ENCODE measurements at regions not wholly inside any gene's neighbourhood (a gene's known extent, or its start where the extent isn't known, plus 50 kb on each side); places are given as distances from the start of the nearest gene placed in this dataset.

DNA sequence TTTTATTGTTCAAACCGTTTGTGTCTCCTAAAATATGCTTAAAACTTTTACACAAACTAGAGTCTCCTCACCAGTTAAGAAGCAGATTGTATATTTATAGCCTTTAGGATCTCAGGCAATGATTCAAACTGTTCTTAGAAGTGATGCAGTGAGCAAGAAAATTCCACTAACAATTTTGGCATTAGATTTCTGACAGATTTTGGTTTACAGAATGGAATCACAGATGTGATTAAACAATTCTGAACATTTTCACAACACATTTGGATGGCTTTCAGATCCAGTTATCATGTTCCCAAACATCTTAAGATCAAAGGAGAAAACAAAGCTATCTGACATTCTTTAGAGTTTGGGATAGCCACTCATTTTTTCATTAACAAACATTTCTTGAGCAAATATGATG is 181.7 kb upstream of the RIOK2 start (continued):
- TF ChIP-seq, protein P1, sequence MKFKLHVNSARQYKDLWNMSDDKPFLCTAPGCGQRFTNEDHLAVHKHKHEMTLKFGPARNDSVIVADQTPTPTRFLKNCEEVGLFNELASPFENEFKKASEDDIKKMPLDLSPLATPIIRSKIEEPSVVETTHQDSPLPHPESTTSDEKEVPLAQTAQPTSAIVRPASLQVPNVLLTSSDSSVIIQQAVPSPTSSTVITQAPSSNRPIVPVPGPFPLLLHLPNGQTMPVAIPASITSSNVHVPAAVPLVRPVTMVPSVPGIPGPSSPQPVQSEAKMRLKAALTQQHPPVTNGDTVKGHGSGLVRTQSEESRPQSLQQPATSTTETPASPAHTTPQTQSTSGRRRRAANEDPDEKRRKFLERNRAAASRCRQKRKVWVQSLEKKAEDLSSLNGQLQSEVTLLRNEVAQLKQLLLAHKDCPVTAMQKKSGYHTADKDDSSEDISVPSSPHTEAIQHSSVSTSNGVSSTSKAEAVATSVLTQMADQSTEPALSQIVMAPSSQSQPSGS (tag by site-specific recombination; IDR thresholded peaks at IDR 0.05; ENCODE audit: low read depth), result no peak
- TF ChIP-seq ZNF292 (tag by site-specific recombination; IDR thresholded peaks at IDR 0.05; ENCODE audit: borderline replicate concordance, low read depth), result no peak

DNA sequence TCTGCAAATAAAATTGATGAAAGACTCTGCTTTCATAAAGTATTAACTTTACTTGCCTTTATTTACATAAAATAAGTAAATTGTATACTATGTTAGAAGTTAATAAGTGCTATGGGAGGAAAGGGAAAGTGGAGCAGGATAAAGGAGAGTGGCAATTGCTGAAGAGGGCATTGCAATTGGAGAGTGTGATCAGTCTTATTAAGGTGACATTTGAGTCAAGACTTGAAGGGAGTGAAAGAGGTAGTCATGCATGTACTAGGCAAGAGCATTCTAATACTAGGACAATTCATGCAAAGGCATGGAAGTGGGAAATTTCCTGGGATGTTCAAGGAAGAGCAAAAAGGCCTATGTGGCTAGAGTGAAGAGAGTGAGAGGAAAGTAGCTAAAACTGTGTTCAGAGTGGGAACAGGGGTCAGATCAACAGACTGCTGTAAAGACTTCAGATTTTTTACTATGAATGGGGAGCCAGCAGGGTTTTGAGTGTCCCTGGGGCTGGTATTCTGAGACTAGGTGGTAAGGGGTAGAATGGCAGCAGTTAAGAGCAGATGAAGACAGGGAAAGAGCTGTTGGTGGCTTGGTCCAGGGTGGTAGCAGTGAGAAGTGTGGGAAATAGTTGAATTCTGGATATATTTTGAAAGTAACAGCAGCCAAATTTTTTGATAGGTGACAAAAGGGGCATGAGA is 182.3 kb upstream of the RIOK2 start:
- Histone ChIP-seq H3K36me3 (ENCODE audit: control insufficient read depth in 2 of 2, insufficient read depth in 1 of 2, low read length in 2 of 2) (no peaks in the 10 kb centered on the region), H3K27ac (ENCODE audit: extremely low read depth, low read depth, low read length) (no peak overlapping the region), H3K4me3 (ENCODE audit: low read depth, low read length) (no peak overlapping the region), H3K4me1 (ENCODE audit: control insufficient read depth, insufficient read depth, low read length) (no peaks in the 10 kb centered on the region), H3K9me3 (ENCODE audit: control insufficient read depth, insufficient read depth, low read depth, low read length) (no peaks in the 10 kb centered on the region)
- TF ChIP-seq, protein P2, sequence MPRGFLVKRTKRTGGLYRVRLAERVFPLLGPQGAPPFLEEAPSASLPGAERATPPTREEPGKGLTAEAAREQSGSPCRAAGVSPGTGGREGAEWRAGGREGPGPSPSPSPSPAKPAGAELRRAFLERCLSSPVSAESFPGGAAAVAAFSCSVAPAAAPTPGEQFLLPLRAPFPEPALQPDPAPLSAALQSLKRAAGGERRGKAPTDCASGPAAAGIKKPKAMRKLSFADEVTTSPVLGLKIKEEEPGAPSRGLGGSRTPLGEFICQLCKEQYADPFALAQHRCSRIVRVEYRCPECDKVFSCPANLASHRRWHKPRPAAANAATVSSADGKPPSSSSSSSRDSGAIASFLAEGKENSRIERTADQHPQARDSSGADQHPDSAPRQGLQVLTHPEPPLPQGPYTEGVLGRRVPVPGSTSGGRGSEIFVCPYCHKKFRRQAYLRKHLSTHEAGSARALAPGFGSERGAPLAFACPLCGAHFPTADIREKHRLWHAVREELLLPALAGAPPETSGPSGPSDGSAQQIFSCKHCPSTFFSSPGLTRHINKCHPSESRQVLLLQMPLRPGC (tag by site-specific recombination; IDR thresholded peaks at IDR 0.05), result no peak
- TF ChIP-seq SETDB1 (IDR thresholded peaks at IDR 0.05; ENCODE audit: insufficient read length, low read length) (no peak), ZNF266 (tag by site-specific recombination; IDR thresholded peaks at IDR 0.05; ENCODE audit: low read depth) (no peak), SCRT2 (tag by site-specific recombination; IDR thresholded peaks at IDR 0.05) (no peak), ZNF174 (tag by site-specific recombination; IDR thresholded peaks at IDR 0.05) (no peak), GFI1B (tag by site-specific recombination; IDR thresholded peaks at IDR 0.05) (no peak), ZNF394 (tag by site-specific recombination; IDR thresholded peaks at IDR 0.05; ENCODE audit: borderline replicate concordance) (no peak), ZNF391 (tag by site-specific recombination; IDR thresholded peaks at IDR 0.05; ENCODE audit: borderline replicate concordance, low read depth) (no peak), ZNF292 (tag by site-specific recombination; IDR thresholded peaks at IDR 0.05; ENCODE audit: borderline replicate concordance, low read depth) (no peak), ZNF184 (tag by site-specific recombination; IDR thresholded peaks at IDR 0.05) (no peak), ZNF341 (tag by site-specific recombination; IDR thresholded peaks at IDR 0.05; ENCODE audit: low read depth) (no peak), ZNF600 (tag by site-specific recombination; IDR thresholded peaks at IDR 0.05) (no peak), HOXA7 (CRISPR knock-in tag; IDR thresholded peaks at IDR 0.05; ENCODE audit: borderline replicate concordance) (no peak), ZNF624 (tag by site-specific recombination; IDR thresholded peaks at IDR 0.05) (no peak), ZNF660 (tag by site-specific recombination; IDR thresholded peaks at IDR 0.05) (no peak), ZNF610 (tag by site-specific recombination; IDR thresholded peaks at IDR 0.05; ENCODE audit: borderline replicate concordance) (no peak)
- TF ChIP-seq, protein P3, sequence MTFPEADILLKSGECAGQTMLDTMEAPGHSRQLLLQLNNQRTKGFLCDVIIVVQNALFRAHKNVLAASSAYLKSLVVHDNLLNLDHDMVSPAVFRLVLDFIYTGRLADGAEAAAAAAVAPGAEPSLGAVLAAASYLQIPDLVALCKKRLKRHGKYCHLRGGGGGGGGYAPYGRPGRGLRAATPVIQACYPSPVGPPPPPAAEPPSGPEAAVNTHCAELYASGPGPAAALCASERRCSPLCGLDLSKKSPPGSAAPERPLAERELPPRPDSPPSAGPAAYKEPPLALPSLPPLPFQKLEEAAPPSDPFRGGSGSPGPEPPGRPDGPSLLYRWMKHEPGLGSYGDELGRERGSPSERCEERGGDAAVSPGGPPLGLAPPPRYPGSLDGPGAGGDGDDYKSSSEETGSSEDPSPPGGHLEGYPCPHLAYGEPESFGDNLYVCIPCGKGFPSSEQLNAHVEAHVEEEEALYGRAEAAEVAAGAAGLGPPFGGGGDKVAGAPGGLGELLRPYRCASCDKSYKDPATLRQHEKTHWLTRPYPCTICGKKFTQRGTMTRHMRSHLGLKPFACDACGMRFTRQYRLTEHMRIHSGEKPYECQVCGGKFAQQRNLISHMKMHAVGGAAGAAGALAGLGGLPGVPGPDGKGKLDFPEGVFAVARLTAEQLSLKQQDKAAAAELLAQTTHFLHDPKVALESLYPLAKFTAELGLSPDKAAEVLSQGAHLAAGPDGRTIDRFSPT (tag by site-specific recombination; IDR thresholded peaks at IDR 0.05), result no peak
- TF ChIP-seq, protein P4, sequence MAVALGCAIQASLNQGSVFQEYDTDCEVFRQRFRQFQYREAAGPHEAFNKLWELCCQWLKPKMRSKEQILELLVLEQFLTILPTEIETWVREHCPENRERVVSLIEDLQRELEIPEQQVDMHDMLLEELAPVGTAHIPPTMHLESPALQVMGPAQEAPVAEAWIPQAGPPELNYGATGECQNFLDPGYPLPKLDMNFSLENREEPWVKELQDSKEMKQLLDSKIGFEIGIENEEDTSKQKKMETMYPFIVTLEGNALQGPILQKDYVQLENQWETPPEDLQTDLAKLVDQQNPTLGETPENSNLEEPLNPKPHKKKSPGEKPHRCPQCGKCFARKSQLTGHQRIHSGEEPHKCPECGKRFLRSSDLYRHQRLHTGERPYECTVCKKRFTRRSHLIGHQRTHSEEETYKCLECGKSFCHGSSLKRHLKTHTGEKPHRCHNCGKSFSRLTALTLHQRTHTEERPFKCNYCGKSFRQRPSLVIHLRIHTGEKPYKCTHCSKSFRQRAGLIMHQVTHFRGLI (tag by site-specific recombination; IDR thresholded peaks at IDR 0.05), result no peak
- POLR2A ChIA-PET, result no interaction called here
- CTCF ChIA-PET, result interaction anchor here (0.6 kb wide), 1 partner anchor 37 kb away, joined by 7 read pairs; no protein-coding TSS in a partner anchor
